ENCODE measurements at regions not wholly inside any gene's neighbourhood (a gene's known extent, or its start where the extent isn't known, plus 50 kb on each side); places are given as distances from the start of the nearest gene placed in this dataset.

DNA sequence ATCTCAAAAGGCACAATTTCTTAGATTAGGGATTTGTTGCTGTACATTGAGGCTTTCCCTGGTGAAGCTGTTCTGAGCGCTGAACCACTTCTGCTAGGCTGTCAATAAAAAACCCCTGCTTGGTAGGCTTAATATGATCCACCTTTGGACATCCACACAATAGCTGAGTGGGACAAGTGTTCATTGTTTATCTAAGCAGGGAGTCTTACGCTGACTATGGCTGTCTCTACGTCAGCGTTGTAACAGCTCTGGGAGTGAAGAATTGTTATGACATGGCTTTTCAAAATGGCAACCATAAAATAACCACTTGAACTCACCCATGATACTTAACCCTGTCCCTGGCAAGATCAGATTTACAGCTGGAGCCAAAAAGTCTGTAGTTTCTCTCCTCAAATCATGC, 111.5 kb upstream of the SULT1C3 start:
- no peak for DNase-seq (ENCODE audit: low spot score)
- intact Hi-C loops (cut with DNase I), result no loop called here
- ATAC-seq, result no peak

DNA sequence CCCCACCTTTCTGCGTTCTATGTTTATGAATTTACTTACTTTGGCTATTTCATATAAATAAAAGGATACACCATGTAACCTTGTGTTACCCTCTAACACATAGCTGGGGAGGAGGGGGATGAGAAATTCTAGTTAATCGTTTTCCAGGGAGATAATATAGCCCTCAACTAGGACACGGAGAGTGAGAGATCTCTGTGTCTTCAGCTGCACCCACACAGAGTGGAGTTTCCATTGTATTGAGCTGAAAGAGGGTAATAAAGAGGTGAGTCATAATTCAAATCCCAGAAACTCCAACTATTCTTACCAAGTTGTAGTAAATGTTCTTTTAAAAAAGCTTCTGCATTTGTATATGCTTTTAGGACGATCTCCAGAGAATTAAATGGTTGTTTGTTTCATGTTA, 110.1 kb upstream of the SULT1C3 start:
- ATAC-seq (no peak), DNase-seq (ENCODE audit: low spot score) (no peak)
- intact Hi-C loops (cut with DNase I), result no loop called here

DNA sequence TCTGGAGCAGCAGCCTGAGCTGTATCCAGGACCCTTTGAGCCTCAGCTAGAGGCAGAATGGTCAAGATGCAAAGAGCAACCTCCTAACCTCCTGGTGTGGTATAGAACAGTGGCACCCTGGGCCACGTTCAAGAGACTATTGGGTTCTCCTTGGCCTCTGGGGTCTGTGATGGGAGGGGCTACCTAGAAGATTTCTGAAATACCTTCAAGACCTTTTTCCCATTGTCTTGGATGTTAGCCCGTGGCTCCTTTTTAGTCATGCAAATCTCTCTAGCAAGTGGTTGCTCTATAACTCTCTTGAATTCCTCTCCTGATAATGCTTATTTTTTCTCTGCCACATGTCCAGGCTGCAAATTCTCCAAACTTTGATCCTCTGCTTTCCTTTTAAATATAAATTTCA, 106.3 kb upstream of the SULT1C3 start:
- ATAC-seq (no peak), DNase-seq (ENCODE audit: low spot score) (no peak)
- intact Hi-C loops (cut with DNase I), result no loop called here

DNA sequence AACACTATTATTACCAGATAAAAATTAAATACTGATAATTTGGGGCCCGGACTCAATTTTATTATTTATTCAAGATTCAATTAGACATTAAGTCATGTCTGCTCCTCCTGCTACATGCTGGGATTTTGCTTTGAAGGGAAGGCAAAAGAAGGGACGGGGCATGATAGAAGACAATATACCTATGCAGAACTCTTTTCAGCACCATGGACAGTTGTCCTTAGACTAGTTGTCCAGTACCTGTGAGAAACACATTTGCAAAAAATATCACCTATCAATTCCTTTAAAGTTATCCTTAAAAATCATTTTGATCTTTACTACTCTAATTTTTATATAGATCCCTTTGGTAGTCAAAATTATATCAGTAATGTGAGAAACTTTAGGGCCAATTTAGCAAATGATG, 100.2 kb upstream of the SULT1C3 start:
- intact Hi-C loops (cut with DNase I), result no loop called here
- DNase-seq (ENCODE audit: low spot score), result no peak
- ATAC-seq, result no peak

DNA sequence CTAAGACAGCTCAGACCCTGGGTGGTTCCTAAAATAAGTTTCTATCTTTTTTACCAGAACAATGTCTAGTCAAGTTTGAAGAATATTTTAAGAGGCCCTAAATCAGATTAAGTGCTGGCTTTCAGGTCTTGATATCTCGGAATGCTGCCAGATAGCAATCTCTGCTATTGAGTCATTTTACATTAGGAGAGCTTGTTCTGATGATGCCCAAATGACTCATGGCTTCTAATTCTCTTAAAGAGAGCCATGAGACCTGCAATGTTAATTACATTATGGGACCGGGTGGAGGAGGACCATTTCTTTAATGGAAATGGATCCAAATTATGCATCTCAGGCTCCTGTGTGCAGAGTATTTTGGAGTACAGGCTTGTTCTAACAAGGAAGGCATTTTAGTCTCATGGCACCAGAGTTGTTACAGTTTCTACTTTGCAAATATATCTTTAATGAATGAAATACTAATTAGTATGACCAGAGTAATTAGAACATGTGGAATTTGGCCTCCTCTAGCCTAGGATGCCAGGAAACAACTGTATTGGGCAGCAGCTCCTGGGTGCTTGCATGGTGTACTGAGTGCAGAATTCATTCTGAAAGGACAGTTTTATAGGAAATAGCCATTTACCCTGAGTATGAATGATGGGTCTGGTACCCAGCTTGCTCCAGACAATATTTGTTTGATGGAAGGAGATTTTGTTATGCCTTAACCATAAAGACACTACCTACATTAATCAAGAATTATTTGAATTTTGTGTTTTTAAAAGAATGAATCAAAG, 94.0 kb upstream of the SULT1C3 start:
- intact Hi-C loops (cut with DNase I), result no loop called here
- ATAC-seq, result no peak

DNA sequence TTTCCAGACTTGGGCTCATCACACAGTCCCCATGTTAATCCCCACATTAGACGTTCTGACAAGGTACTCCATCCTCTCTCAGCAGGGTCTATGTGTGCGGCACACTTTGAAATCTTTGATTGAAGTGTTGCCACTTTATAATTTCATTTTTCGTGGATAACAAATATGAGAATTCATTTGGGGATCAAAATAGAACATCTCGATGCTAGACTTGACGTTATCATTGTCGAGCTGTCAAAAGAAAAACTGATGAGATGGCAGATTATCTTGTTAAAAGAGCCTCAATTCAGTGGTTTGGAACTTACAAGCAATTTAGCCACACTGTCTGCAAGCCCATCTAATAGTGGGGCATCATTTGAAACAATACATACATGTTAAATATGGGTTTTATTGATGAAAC, 91.2 kb upstream of the SULT1C3 start:
- ATAC-seq (no peak), DNase-seq (ENCODE audit: low spot score) (no peak)
- intact Hi-C loops (cut with DNase I), result no loop called here

More for the DNA sequence above, 94.0 kb upstream of the SULT1C3 start:
- DNase-seq (ENCODE audit: low spot score), result no peak

DNA sequence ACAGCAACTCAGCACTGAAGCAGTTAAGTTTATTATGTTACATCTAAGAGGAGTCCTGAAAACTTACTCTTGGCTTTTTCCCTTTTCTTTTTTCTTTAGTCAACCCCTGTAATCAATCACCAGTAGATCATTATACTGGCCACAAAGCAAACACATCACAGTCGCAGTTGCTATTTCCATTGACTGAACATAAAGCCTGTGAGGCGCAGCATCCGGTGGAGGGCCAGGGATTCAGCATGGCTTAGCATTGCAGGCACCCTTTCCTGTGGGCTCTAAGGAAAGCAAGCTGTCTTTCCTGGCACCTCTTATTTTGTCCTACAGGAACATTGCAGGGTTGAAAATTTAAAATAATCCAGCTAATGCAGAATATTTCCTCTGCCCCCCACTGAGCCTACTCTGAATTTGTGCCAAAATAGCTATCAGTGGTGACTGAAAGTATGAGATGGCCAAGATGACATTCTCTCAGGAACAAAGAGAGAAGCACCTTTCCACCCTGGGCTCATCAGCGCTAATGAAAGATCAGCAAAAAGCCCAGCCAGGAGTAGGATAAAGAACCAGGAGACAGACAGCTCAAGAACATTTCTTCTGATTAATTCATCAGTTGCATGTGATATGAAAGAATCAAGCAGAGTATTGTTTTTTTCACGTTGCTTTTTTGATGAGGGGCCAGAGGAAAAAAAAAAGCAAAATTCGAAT, 85.3 kb upstream of the SULT1C3 start:
- no peak for ATAC-seq
- intact Hi-C loops (cut with DNase I), result no loop called here
- no peak for DNase-seq (ENCODE audit: low spot score)

DNA sequence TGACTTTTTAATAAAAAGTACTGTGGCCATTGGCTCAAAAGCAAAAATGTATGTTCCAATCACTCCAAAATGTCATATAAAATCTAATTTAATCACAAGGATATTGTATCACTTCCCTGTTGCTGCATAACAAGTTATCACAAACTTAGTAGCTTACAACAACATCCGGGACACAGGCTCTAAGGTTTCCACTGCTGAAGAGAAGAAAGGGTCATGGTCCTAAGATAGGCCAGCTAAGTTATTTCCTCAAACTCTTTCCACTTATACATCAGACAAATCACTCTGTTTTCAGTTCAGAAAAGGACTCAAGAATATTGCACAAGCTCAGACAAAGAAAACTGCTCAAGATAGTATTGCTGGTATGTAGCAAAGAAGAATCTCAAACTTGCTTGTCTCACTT, 78.5 kb upstream of the SULT1C3 start:
- ATAC-seq (no peak), DNase-seq (ENCODE audit: low spot score) (no peak)
- intact Hi-C loops (cut with DNase I), result no loop called here

DNA sequence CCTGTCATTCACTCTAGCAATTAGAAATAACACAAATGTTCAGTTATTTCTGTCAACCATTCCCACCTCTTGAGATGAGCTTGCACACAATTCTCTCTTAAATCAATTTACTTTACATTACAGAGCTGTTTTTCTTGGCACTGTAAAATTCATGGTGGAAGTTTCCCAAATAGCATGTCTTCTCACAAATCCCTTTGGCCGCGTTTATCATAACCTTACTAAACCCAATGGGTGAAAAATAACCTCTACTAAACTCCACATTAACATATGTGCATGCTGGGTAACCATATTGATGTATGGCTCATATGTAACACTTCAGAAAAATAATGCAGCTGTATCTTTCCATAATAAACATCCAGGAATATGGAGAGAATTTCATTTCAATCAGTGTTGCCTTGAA, 75.5 kb upstream of the SULT1C3 start:
- DNase-seq (ENCODE audit: low spot score) (no peak), ATAC-seq (no peak)
- intact Hi-C loops (cut with DNase I), result no loop called here

DNA sequence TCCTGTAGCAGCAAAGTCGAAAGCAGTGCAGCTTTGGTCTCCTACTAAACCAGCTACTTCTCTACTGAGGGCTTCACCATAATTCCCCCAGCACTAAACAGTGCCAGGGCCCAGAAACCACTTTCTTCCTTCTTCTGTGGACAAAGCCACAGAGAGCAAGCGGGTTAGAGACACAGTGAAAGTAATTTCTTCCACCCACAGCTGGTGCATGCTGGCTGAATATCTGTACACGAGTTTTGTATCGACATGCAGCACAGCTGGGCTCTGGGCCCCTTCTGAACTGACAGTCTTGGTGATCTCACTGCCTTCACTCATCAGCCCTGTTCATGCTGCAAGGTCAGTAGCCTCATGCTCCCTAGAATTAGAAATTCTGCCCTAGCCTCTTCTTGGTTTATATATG, 74.0 kb upstream of the SULT1C3 start:
- intact Hi-C loops (cut with DNase I), result no loop called here
- DNase-seq (ENCODE audit: low spot score) (no peak), ATAC-seq (no peak)

DNA sequence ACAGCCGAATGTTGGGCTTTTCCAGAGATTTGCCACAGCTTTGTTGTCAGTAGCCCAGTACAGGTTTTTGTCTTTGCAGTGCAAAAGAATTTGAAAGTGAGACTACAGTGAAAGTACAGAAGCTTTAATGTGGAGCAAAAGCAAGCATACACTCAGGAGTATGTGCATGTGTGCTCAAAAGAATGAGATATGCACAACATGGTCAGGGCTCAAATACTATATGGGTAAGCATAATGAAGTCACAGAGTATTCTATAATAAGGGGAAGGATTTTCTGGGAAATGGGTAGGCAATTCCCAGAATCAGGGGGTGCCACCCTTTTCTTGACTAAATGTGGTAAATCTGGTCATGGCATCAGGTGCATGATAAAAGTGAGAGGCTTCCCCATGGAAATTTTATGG, 72.1 kb upstream of the SULT1C3 start:
- intact Hi-C loops (cut with DNase I), result no loop called here
- ATAC-seq (no peak), DNase-seq (ENCODE audit: low spot score) (no peak)

DNA sequence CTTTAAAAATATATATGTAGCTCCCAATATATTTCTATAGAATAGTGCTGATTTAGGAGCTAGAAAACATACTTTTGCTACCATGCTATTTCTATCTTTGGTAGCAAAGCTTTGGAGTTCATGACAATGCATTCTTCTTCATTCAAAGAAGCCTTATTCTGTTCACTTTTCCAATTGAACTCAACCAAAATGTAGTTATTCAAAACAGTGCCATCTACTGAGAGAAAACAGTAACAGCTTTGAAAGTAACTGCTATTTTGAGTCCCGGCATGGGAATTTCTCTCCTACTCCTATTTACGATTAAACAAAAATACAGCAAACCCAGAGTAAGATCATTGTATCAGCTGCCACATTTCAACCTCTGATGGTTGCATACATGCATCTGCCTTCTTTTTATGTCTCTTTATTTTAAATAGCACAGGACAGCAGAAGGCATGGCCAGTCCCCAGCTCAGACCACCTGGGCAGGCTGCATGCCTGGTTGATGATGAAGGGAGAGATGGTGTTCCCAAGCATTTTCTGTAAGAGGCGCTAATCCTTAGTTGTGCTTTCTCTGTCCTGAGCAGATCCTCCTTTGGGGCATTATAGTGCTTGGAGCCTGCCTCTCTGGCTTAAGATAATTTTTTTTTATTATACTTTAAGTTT, 69.7 kb upstream of the SULT1C3 start:
- no peak for DNase-seq (ENCODE audit: low spot score)
- ATAC-seq, result no peak
- intact Hi-C loops (cut with DNase I), result no loop called here

DNA sequence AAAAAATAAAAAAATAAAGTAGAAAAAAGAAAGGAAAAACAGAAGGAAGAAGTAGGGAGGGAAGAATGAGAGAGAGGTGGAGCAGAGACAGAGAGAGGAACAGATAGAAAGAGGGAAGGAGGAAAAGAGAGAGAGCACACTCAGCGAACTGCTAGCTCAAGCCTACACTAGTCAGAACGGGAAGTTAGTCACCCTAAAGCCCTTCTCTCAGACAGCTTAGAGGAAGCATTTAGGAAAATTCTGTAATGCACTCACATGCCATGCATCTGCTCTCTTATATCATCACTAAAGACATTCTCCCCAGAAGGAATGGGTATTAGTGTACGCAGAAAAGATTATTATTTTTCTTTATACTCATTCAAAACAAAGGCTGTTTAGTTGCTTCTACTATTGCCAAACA, 68.1 kb upstream of the SULT1C3 start:
- intact Hi-C loops (cut with DNase I), result no loop called here
- ATAC-seq, result no peak

DNA sequence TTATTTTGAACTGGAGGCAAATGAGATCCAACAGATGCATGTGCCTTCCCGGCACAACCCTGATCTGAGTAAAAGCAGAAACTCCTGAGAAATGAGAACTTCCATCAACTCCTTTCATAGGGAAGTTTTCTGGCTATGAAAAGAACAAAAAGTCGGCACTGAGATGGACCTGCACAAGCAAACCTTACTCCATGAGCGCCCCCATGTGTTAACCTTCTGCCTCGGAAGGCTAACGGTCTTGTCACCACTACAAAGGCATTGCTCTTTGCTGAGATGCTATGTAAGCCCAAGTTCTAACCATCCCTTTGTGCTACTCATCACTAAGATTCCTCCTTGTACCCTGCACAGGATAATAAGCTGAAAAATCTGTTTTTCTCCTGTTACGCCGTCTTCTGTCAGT, 57.3 kb upstream of the SULT1C3 start:
- intact Hi-C loops (cut with DNase I), result no loop called here
- ATAC-seq, result no peak
- no peak for DNase-seq (ENCODE audit: low spot score)

More for the DNA sequence above, 68.1 kb upstream of the SULT1C3 start:
- no peak for DNase-seq (ENCODE audit: low spot score)

DNA sequence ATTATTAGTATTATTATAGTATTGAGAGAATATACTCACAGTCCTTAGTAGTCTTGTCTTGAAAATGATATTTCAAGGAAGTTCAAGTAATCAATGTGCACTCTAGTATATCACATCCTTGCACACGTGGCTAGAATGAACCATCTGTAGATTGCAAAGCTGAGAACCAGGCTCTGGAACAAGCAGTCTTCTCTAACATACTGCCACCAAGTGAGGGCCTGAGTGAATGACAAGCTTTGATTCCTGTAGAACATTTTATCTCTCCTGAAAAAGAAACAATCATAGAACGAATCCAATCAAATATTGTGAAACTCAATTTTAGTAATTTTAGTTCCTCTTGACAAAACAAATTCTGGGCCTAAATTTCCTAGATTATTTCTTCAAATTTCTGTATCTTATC, 55.3 kb upstream of the SULT1C3 start:
- intact Hi-C loops (cut with DNase I), result no loop called here
- no peak for DNase-seq (ENCODE audit: low spot score)
- no peak for ATAC-seq

DNA sequence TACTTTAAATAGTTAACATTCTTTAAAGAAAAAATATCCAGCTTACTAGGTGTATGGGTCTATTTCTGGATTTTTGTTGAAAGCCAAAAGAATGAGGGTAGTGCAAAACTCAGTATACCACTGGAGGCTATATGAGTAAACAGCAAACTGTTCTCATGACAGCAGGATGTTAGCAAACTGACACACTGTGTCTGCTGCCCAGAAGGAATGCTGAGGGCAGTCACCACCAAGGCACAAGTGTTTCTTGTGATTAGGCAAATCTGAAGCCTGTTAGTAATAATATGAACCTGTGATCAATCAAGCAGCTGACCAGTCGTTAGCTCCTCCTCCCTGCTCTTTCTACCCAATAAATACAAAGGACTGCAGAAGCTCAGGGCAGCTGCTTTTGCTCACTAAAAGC, 50.5 kb upstream of the SULT1C3 start:
- ATAC-seq, result no peak
- intact Hi-C loops (cut with DNase I), result no loop called here
- no peak for DNase-seq (ENCODE audit: low spot score)
